Keratinocyte (primary cell): ENCODE measurements at regions not wholly inside any gene's neighbourhood (a gene's known extent, or its start where the extent isn't known, plus 50 kb on each side); places are given as distances from the start of the nearest gene placed in this dataset.

Source experiments
- CTCF ChIP-seq, 3 experiments: IDR thresholded peaks in 1 of 3; conservative IDR thresholded peaks in 1 of 3; optimal IDR thresholded peaks in 1 of 3; 2 replicates in 2 of 3; 3 replicates in 1 of 3; pipeline versions ENCODE3 to v1.5.1; 2011; ENCODE audit warnings: low read length in 3 of 3, mild to moderate bottlenecking in 3 of 3, moderate library complexity in 2 of 3, control low read depth in 1 of 3, inconsistent platforms in 1 of 3; ENCODE audit not compliant: insufficient read depth in 2 of 3; ENCODE audit errors: extremely low read depth in 1 of 3
- EZH2 ChIP-seq: IDR thresholded peaks from one replicate; pipeline ENCODE4 v1.6.1; 2012; ENCODE audit warnings: inconsistent platforms, mild to moderate bottlenecking, low read length, moderate library complexity

GRCh38 chr6:137761487-137761886, 105.6 kb upstream of the TNFAIP3 start:
- TF ChIP-seq CTCF (optimal IDR thresholded peaks at IDR 0.05 in 1 of 3, IDR thresholded peaks at IDR 0.05 in 1 of 3, conservative IDR thresholded peaks at IDR 0.05 in 1 of 3; ENCODE audit: extremely low read depth in 1 of 3, insufficient read depth in 2 of 3, low read length in 3 of 3) (no peak), EZH2 (no peak)
